GM21737 (cell line): ENCODE measurements at regions not wholly inside any gene's neighbourhood (a gene's known extent, or its start where the extent isn't known, plus 50 kb on each side); places are given as distances from the start of the nearest gene placed in this dataset.
"Not testable (repeated sequence)": the region's sequence is repeated elsewhere in the genome, so short reads cannot be mapped to it uniquely, and the experiment has no call there.

Experiments
- ATAC-seq: cut with Tn5 transposase; IDR thresholded peaks from one replicate; pipeline ENCODE4 v1.9.1; 2021; ENCODE audit warnings: mild to moderate bottlenecking, moderate library complexity; ENCODE audit not compliant: unreplicated experiment

- no peak for ATAC-seq
Observed at GRCh38 chr5:125225424-125225823, 479.0 kb upstream of the ZNF608 start.

- ATAC-seq, result no peak
Observed at GRCh38 chr5:125226825-125227224, 480.4 kb upstream of the ZNF608 start.

GRCh38 chr5:125227333-125228095, 481.1 kb upstream of the ZNF608 start:
- ATAC-seq, result no peak

GRCh38 chr5:125228363-125229070, 482.1 kb upstream of the ZNF608 start:
- no peak for ATAC-seq

- no peak for ATAC-seq
Observed at GRCh38 chr5:125229556-125229955, 483.1 kb upstream of the ZNF608 start.

- ATAC-seq, result no peak
Observed at GRCh38 chr5:125232779-125233230, 486.4 kb upstream of the ZNF608 start.

GRCh38 chr5:125233944-125234343, 487.5 kb upstream of the ZNF608 start:
- ATAC-seq, result no peak

- ATAC-seq, result no peak
Observed at GRCh38 chr5:125236007-125236406, 489.6 kb upstream of the ZNF608 start.

- no peak for ATAC-seq
Observed at GRCh38 chr5:125236981-125237380, 490.5 kb upstream of the ZNF608 start.

GRCh38 chr5:125244531-125244930, 498.1 kb upstream of the ZNF608 start:
- no peak for ATAC-seq

- ATAC-seq, result no peak
Observed at GRCh38 chr5:125245216-125245615, 498.8 kb upstream of the ZNF608 start.

GRCh38 chr5:125249400-125249799, 503.0 kb upstream of the ZNF608 start:
- no peak for ATAC-seq

GRCh38 chr5:125251703-125252102, 505.3 kb upstream of the ZNF608 start:
- no peak for ATAC-seq

GRCh38 chr5:125253634-125254033, 507.2 kb upstream of the ZNF608 start:
- not testable (repeated sequence) for ATAC-seq

GRCh38 chr5:125254267-125254666, 507.8 kb upstream of the ZNF608 start:
- ATAC-seq, result no peak

GRCh38 chr5:125256296-125256695, 509.9 kb upstream of the ZNF608 start:
- ATAC-seq, result no peak

- ATAC-seq, result no peak
Observed at GRCh38 chr5:125257057-125257972, 510.9 kb upstream of the ZNF608 start.

- no peak for ATAC-seq
Observed at GRCh38 chr5:125257997-125258396, 511.6 kb upstream of the ZNF608 start.

- no peak for ATAC-seq
Observed at GRCh38 chr5:125258615-125259014, 512.2 kb upstream of the ZNF608 start.

GRCh38 chr5:125261505-125262250, 515.2 kb upstream of the ZNF608 start:
- ATAC-seq, result no peak

GRCh38 chr5:125262782-125263181, 516.3 kb upstream of the ZNF608 start:
- ATAC-seq, result no peak
